Left ventricle myocardium inferior (tissue), 1 donor: ENCODE measurements at regions not wholly inside any gene's neighbourhood (a gene's known extent, or its start where the extent isn't known, plus 50 kb on each side); places are given as distances from the start of the nearest gene placed in this dataset.
A peak's percentile ranks its signal among the peaks of the same experiment; 100 is the strongest.
"Not testable (repeated sequence)": the region's sequence is repeated elsewhere in the genome, so short reads cannot be mapped to it uniquely, and the experiment has no call there.

Experiments used
- DNase-seq: peaks from one replicate; pipeline ENCODE4 v3.0.0-alpha.2; 2020
- H3K27ac ChIP-seq: fragments of 200-600 bp; replicated peaks from 2 replicates; pipeline ENCODE4 v1.8.0; 2021
- H3K27me3 ChIP-seq: fragments of 200-600 bp; 2 replicates; pipeline ENCODE4 v1.8.0; 2021; ENCODE audit warnings: low read depth
- H3K36me3 ChIP-seq: fragments of 200-600 bp; 2 replicates; pipeline ENCODE4 v1.8.0; 2021
- H3K4me1 ChIP-seq: fragments of 200-600 bp; 2 replicates; pipeline ENCODE4 v1.8.0; 2021
- H3K4me3 ChIP-seq: fragments of 200-600 bp; 2 replicates; pipeline ENCODE4 v1.8.0; 2021; ENCODE audit warnings: mild to moderate bottlenecking, moderate library complexity
- H3K9me3 ChIP-seq: fragments of 200-600 bp; replicated peaks from 2 replicates; pipeline ENCODE4 v1.8.0; 2021
- CTCF ChIP-seq: fragments of 200-600 bp; IDR thresholded peaks from 2 replicates; pipeline ENCODE4 v1.8.0; 2021; ENCODE audit warnings: antibody characterized with exemption, mild to moderate bottlenecking, borderline replicate concordance
- intact Hi-C: fragments of 100-400 bp; cut with micrococcal nuclease; formaldehyde crosslinking; loops from one replicate; pipeline ENCODE4 v1.11.0; 2022
- donor health status: DM: no; HTN: yes; CAD: no; lungs with severe emphysema.

- no peak for TF ChIP-seq CTCF
- DNase-seq = no peak
- H3K9me3 ChIP-seq = peaks cover 2% of the 10 kb centered on the region
- H3K27me3 ChIP-seq = no peaks in the 10 kb centered on the region
- H3K36me3 ChIP-seq = no peaks in the 10 kb centered on the region
- no peaks in the 10 kb centered on the region for H3K4me1 ChIP-seq
- H3K4me3 ChIP-seq = no peak overlapping the region
- no peak overlapping the region for H3K27ac ChIP-seq
- intact Hi-C loops = no loop called here
Measured at GRCh38 chr13:18739310-18739709, 442.3 kb downstream of the TUBA3C start.

DNA sequence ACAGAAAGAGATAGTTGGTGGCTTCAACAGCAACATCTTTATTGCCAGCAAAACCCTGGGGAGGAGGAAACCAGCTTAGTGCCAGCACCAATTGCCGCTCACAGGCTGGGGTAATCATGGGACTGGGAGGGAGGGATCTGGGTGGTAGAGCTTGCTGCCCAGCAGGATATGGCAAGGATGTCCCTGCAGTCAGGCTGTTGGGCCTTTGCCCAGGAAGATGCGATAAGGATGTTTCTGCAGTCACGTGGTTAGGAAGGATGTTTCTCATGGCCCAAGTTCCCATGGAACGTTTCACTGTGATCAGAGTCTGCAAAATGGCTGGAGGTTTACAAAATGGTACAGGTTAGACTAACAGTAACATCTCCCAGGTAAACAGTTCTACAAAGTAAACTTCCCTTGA, 443.5 kb downstream of the TUBA3C start:
- H3K9me3 ChIP-seq, H3K27me3 ChIP-seq, H3K4me1 ChIP-seq, intact Hi-C loops, H3K36me3 ChIP-seq, DNase-seq, H3K27ac ChIP-seq, H3K4me3 ChIP-seq: not testable (repeated sequence)

DNA sequence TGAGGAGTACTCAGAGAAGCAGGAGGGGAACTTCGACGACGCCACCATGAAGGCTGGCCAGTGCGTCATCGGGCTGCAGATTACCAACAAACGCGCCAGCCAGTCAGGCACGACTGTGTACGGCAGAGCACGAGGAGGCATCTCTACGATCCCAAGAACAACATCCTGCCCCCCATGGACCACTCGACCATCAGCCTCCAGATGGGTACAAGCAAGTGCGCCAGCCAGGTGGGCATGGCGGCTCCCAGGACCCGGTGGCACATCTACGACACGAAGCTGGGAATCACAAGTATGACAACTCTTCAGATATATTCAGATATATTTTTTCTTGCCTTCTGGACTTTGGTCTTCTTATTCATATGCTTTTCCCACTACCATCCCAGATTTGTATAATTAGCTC, 454.5 kb downstream of the TUBA3C start:
- H3K4me1 ChIP-seq, H3K27ac ChIP-seq, intact Hi-C loops, H3K27me3 ChIP-seq, H3K36me3 ChIP-seq, H3K9me3 ChIP-seq, H3K4me3 ChIP-seq, DNase-seq: not testable (repeated sequence)

GRCh38 chr13:18726524-18726923, 455.1 kb downstream of the TUBA3C start:
- H3K27ac ChIP-seq, H3K27me3 ChIP-seq, H3K9me3 ChIP-seq, H3K36me3 ChIP-seq, intact Hi-C loops, H3K4me1 ChIP-seq, DNase-seq, H3K4me3 ChIP-seq: not testable (repeated sequence)

DNA sequence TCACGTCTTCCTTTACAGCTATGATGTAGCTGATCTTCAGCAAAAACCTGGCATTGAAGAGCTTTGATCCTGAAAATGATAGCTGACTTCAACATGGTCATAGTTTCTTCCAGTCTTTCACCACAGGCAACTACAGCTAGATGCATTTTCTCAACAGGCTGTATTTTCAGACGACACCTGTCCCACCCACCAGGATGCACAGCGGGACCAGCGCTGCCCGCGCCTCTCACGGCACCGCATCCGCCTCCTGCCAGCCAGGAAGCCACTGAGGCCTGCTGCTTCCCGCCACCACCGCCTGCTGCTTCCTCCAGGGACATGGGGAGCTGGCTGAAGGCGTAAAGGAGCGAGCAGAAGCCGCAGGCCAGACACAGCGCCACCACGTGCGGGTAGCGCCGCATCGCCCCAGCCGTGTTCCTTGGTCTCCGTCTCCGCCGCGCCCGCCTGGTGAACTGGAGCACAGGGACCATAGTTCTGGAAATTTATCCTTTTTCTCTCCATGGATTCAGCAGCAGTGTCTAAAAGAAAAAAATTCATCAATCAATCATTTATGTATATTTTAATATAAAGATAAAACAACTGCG, 456.3 kb downstream of the TUBA3C start:
- intact Hi-C loops, H3K36me3 ChIP-seq: not testable (repeated sequence)

GRCh38 chr13:18714889-18715288, 466.7 kb downstream of the TUBA3C start:
- Histone ChIP-seq H3K27ac (no peak overlapping the region), H3K9me3 (no peaks in the 10 kb centered on the region), H3K4me3 (no peak overlapping the region), H3K4me1 (no peaks in the 10 kb centered on the region), H3K27me3 (no peaks in the 10 kb centered on the region), H3K36me3 (no peaks in the 10 kb centered on the region)
- intact Hi-C loops = no loop called here
- TF ChIP-seq CTCF = no peak
- DNase-seq = no peak

More for the DNA sequence above, 456.3 kb downstream of the TUBA3C start:
- H3K9me3 ChIP-seq, H3K4me3 ChIP-seq, H3K27ac ChIP-seq, H3K27me3 ChIP-seq, DNase-seq, H3K4me1 ChIP-seq: not testable (repeated sequence)

DNA sequence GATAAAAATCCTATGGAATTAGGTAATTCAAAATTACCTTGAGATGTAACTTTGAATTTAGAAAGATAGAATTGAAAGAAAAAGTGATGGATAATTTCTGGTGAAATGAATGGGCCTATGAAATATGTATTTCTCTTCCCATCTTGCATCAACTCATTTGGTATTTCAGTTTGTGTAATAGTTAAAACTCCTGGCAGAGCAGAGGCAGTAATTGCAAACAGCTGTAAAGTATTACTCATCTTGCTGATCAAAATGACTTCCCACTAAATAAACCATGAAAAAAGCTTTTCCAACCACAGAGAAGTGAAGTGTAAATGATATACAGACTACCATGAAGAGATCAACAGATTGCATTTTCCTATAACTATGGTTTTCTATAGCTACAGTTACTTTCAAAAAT, 471.0 kb downstream of the TUBA3C start:
- H3K9me3 ChIP-seq, H3K27ac ChIP-seq, H3K4me3 ChIP-seq, H3K27me3 ChIP-seq, H3K36me3 ChIP-seq, H3K4me1 ChIP-seq, DNase-seq, intact Hi-C loops: not testable (repeated sequence)

- H3K9me3 ChIP-seq, intact Hi-C loops, H3K27ac ChIP-seq, H3K4me1 ChIP-seq, DNase-seq, H3K36me3 ChIP-seq, H3K4me3 ChIP-seq, H3K27me3 ChIP-seq: not testable (repeated sequence)
- TF ChIP-seq CTCF = peak; percentile 9
Measured at GRCh38 chr13:18706538-18706937, 475.1 kb downstream of the TUBA3C start.

- DNase-seq, H3K4me3 ChIP-seq, H3K27ac ChIP-seq, H3K27me3 ChIP-seq, H3K4me1 ChIP-seq, H3K9me3 ChIP-seq, intact Hi-C loops, H3K36me3 ChIP-seq: not testable (repeated sequence)
Measured at GRCh38 chr13:18702464-18703247, 479.0 kb downstream of the TUBA3C start.

- H3K27ac ChIP-seq, H3K9me3 ChIP-seq, H3K4me3 ChIP-seq, H3K36me3 ChIP-seq, DNase-seq, H3K27me3 ChIP-seq, intact Hi-C loops, H3K4me1 ChIP-seq: not testable (repeated sequence)
Measured at GRCh38 chr13:18698332-18698731, 483.3 kb downstream of the TUBA3C start.

DNA sequence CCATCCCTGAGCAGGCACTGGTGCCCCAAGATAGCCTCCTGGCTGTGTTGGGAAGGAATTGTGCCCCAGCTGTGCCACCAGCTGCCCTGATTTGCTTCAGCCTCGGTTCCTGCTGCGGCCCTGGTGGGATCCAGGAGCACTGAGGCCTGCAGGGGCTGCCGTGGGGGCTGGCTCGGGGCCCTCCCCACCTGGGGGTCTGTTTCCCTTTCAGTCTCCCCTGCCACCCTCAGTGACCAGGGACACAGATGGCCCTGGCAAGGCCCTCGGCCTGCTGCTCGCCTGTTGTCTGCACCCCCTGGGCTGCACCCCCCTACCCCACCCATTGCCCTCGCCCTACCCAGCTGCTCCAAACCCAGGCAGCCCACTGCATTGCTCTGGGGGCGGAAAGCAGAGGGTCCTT, 483.8 kb downstream of the TUBA3C start:
- intact Hi-C loops, H3K27ac ChIP-seq, H3K4me1 ChIP-seq, H3K27me3 ChIP-seq, H3K9me3 ChIP-seq, H3K36me3 ChIP-seq, H3K4me3 ChIP-seq, DNase-seq: not testable (repeated sequence)
